ENCODE measurements at regions not wholly inside any gene's neighbourhood (a gene's known extent, or its start where the extent isn't known, plus 50 kb on each side); places are given as distances from the start of the nearest gene placed in this dataset.

DNA sequence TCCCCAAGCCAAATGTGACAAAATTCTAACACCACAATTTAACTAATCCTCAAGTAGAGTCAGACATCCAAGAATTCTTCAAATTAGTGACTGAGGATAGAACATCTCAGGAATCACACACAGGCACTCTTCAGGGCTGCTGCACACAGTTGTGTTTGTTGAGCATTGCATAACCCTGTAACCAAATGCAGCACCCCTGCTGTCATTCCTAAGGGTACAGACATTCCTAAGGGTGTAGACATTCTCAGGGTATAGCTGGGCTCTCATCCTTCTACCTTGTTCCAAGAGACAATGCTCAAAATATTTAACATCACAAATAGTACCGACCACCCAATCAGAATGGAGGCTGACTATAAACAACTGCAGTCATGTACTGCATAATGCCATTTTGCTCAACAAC, 107.1 kb upstream of the UBE2E2 start:
- no peak overlapping the region for H3K9ac ChIP-seq (ENCODE audit: low read length)
- no peaks in the 10 kb centered on the region for H3F3A ChIP-seq (ENCODE audit: insufficient read depth)
- no peaks in the 10 kb centered on the region for H3K27me3 ChIP-seq (ENCODE audit: low read length)
- TF ChIP-seq, protein P1, sequence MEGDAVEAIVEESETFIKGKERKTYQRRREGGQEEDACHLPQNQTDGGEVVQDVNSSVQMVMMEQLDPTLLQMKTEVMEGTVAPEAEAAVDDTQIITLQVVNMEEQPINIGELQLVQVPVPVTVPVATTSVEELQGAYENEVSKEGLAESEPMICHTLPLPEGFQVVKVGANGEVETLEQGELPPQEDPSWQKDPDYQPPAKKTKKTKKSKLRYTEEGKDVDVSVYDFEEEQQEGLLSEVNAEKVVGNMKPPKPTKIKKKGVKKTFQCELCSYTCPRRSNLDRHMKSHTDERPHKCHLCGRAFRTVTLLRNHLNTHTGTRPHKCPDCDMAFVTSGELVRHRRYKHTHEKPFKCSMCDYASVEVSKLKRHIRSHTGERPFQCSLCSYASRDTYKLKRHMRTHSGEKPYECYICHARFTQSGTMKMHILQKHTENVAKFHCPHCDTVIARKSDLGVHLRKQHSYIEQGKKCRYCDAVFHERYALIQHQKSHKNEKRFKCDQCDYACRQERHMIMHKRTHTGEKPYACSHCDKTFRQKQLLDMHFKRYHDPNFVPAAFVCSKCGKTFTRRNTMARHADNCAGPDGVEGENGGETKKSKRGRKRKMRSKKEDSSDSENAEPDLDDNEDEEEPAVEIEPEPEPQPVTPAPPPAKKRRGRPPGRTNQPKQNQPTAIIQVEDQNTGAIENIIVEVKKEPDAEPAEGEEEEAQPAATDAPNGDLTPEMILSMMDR (IDR thresholded peaks at IDR 0.05; ENCODE audit: insufficient read depth, low read length, poor library complexity, severe bottlenecking) = no peak
- no peak for TF ChIP-seq EZH2phosphoT487 (conservative IDR thresholded peaks at IDR 0.05; ENCODE audit: low read length)
- H3K36me3 ChIP-seq (ENCODE audit: low read length) = no peaks in the 10 kb centered on the region
- H2AFZ ChIP-seq (ENCODE audit: low read depth, low read length, severe bottlenecking) = no peak overlapping the region
- no peaks in the 10 kb centered on the region for H4K20me1 ChIP-seq (ENCODE audit: low read depth, low read length)
- H3K9me2 ChIP-seq (replicated peaks; ENCODE audit: insufficient read depth, low read length) = no peaks in the 10 kb centered on the region
- H3K4me2 ChIP-seq (ENCODE audit: low read depth, low read length, poor library complexity, severe bottlenecking) = no peak overlapping the region
- H3K9me3 ChIP-seq (ENCODE audit: insufficient read depth, low read length) = no peaks in the 10 kb centered on the region
- H3K79me2 ChIP-seq (ENCODE audit: insufficient read depth, low read length) = no peaks in the 10 kb centered on the region
- no peak overlapping the region for H3K27ac ChIP-seq (ENCODE audit: low read depth, low read length)
- H3K4me3 ChIP-seq (ENCODE audit: insufficient read depth, low read length, poor library complexity, severe bottlenecking) = no peak overlapping the region

DNA sequence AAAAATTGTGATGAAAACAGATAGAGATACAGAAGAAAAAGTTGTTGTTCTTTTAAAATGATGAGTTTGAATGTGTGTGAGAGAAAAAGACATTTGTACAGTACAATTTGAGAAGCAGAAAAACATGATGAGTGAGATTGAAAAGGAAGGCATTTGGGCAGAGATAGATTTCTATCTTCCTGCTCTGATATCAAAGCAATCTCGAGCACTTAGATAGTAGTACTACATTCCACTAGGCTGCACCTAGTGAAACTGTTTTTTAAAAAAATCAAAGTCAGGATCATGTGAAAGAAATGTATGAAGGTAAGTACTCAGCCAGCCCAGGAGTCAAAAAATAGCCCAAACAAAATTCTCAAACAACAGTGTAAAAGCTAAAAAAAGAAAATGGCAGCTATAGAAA, 104.1 kb upstream of the UBE2E2 start:
- Histone ChIP-seq H3K9me2 (replicated peaks; ENCODE audit: insufficient read depth, low read length) (no peaks in the 10 kb centered on the region), H3K27ac (ENCODE audit: low read depth, low read length) (no peak overlapping the region), H3K36me3 (ENCODE audit: low read length) (no peaks in the 10 kb centered on the region), H3K9ac (ENCODE audit: low read length) (no peak overlapping the region), H3K79me2 (ENCODE audit: insufficient read depth, low read length) (no peaks in the 10 kb centered on the region), H2AFZ (ENCODE audit: low read depth, low read length, severe bottlenecking) (no peak overlapping the region), H3K4me3 (ENCODE audit: insufficient read depth, low read length, poor library complexity, severe bottlenecking) (no peak overlapping the region), H3K4me2 (ENCODE audit: low read depth, low read length, poor library complexity, severe bottlenecking) (no peak overlapping the region), H3K27me3 (ENCODE audit: low read length) (no peaks in the 10 kb centered on the region), H3K9me3 (ENCODE audit: insufficient read depth, low read length) (no peaks in the 10 kb centered on the region), H4K20me1 (ENCODE audit: low read depth, low read length) (no peaks in the 10 kb centered on the region), H3F3A (ENCODE audit: insufficient read depth) (no peaks in the 10 kb centered on the region)
- TF ChIP-seq EZH2phosphoT487 (conservative IDR thresholded peaks at IDR 0.05; ENCODE audit: low read length) = no peak
- TF ChIP-seq, protein P1 (IDR thresholded peaks at IDR 0.05; ENCODE audit: insufficient read depth, low read length, poor library complexity, severe bottlenecking) = no peak

DNA sequence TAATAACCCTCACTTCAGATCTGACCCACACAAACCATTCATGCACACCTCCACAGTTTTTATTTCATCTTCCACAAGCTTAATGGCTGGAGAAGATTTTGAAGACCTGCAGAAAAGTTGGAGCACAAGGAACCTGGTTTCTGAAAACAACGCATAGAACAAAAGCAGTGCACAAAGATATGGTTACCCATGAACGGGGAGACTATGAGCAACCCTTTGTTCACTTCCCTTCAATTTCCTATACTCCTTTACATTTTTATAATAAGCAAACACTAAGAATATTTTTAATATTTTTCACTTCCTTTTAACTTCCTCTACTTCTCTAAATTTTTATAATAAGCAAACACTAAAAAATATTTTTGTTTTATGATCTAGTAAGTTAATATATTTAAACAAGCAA, 103.5 kb upstream of the UBE2E2 start:
- H3K79me2 ChIP-seq (ENCODE audit: insufficient read depth, low read length) = no peaks in the 10 kb centered on the region
- no peak overlapping the region for H2AFZ ChIP-seq (ENCODE audit: low read depth, low read length, severe bottlenecking)
- no peaks in the 10 kb centered on the region for H3F3A ChIP-seq (ENCODE audit: insufficient read depth)
- no peak overlapping the region for H3K4me2 ChIP-seq (ENCODE audit: low read depth, low read length, poor library complexity, severe bottlenecking)
- TF ChIP-seq, protein P1 (IDR thresholded peaks at IDR 0.05; ENCODE audit: insufficient read depth, low read length, poor library complexity, severe bottlenecking) = no peak
- TF ChIP-seq EZH2phosphoT487 (conservative IDR thresholded peaks at IDR 0.05; ENCODE audit: low read length) = no peak
- H3K4me3 ChIP-seq (ENCODE audit: insufficient read depth, low read length, poor library complexity, severe bottlenecking) = no peak overlapping the region
- no peaks in the 10 kb centered on the region for H4K20me1 ChIP-seq (ENCODE audit: low read depth, low read length)
- H3K9me3 ChIP-seq (ENCODE audit: insufficient read depth, low read length) = no peaks in the 10 kb centered on the region
- H3K36me3 ChIP-seq (ENCODE audit: low read length) = no peaks in the 10 kb centered on the region
- no peak overlapping the region for H3K9ac ChIP-seq (ENCODE audit: low read length)
- no peaks in the 10 kb centered on the region for H3K9me2 ChIP-seq (replicated peaks; ENCODE audit: insufficient read depth, low read length)
- no peak overlapping the region for H3K27ac ChIP-seq (ENCODE audit: low read depth, low read length)
- H3K27me3 ChIP-seq (ENCODE audit: low read length) = no peaks in the 10 kb centered on the region
